HG03097 (cell line): ENCODE measurements at regions not wholly inside any gene's neighbourhood (a gene's known extent, or its start where the extent isn't known, plus 50 kb on each side); places are given as distances from the start of the nearest gene placed in this dataset.

Experiments
- ATAC-seq: cut with Tn5 transposase; IDR thresholded peaks from one replicate; pipeline ENCODE4 v1.9.1; 2021; ENCODE audit not compliant: unreplicated experiment, low FRiP score

- ATAC-seq = no peak
These were observed 61.6 kb upstream of the GYPA start for GRCh38 chr4:144202081-144202480.

- no peak for ATAC-seq
These were observed 62.6 kb upstream of the GYPA start for GRCh38 chr4:144203155-144203554.

- ATAC-seq = no peak
These were observed 63.9 kb upstream of the GYPA start for GRCh38 chr4:144204431-144204830.

- ATAC-seq = no peak
These were observed 66.2 kb upstream of the GYPA start for GRCh38 chr4:144206711-144207110.

GRCh38 chr4:144208074-144208473, 67.6 kb upstream of the GYPA start:
- no peak for ATAC-seq

GRCh38 chr4:144209491-144209890, 69.0 kb upstream of the GYPA start:
- ATAC-seq = no peak

- no peak for ATAC-seq
These were observed 72.9 kb upstream of the GYPA start for GRCh38 chr4:144213371-144213770.

- ATAC-seq = no peak
These were observed 82.6 kb upstream of the GYPA start for GRCh38 chr4:144223149-144223548.

GRCh38 chr4:144223661-144224060, 83.1 kb upstream of the GYPA start:
- no peak for ATAC-seq

GRCh38 chr4:144259285-144259684, 118.8 kb upstream of the GYPA start:
- no peak for ATAC-seq

GRCh38 chr4:144267084-144267483, 126.6 kb upstream of the GYPA start:
- no peak for ATAC-seq

- ATAC-seq = no peak
These were observed 140.2 kb upstream of the GYPA start for GRCh38 chr4:144280688-144281087.

GRCh38 chr4:144283526-144283925, 143.0 kb upstream of the GYPA start:
- ATAC-seq = no peak

GRCh38 chr4:144284026-144284425, 143.5 kb upstream of the GYPA start:
- no peak for ATAC-seq

GRCh38 chr4:144288011-144288903, 147.7 kb upstream of the GYPA start:
- ATAC-seq = peak; percentile 89

GRCh38 chr4:144289667-144290428, 149.3 kb upstream of the GYPA start:
- ATAC-seq = no peak

GRCh38 chr4:144291164-144291563, 150.6 kb upstream of the GYPA start:
- no peak for ATAC-seq

GRCh38 chr4:144294211-144294610, 153.7 kb upstream of the GYPA start:
- no peak for ATAC-seq

- no peak for ATAC-seq
These were observed 154.9 kb upstream of the GYPA start for GRCh38 chr4:144295286-144295995.

GRCh38 chr4:144296941-144297340, 156.4 kb upstream of the GYPA start:
- no peak for ATAC-seq

GRCh38 chr4:144298519-144298918, 158.0 kb upstream of the GYPA start:
- ATAC-seq = no peak
